CD4-positive, alpha-beta memory T cell (primary cell): ENCODE measurements at regions not wholly inside any gene's neighbourhood (a gene's known extent, or its start where the extent isn't known, plus 50 kb on each side); places are given as distances from the start of the nearest gene placed in this dataset.
A peak's percentile ranks its signal among the peaks of the same experiment; 100 is the strongest.

ENCODE experiments used
- CTCF ChIA-PET: fragments of 350-600 bp; sonication (Branson Sonifier 250); formaldehyde crosslinking; loops from one replicate; lab custom pipeline; 2021; ENCODE audit warnings: inconsistent platforms; ENCODE audit not compliant: partially characterized antibody; lab: Charles Lee
- POLR2A ChIA-PET: fragments of 350-600 bp; sonication (Branson Sonifier 250); formaldehyde crosslinking; loops from one replicate; lab custom pipeline; 2021; ENCODE audit not compliant: partially characterized antibody; lab: Charles Lee
- DNase-seq, 5 donors: peaks; one replicate each; pipeline versions ENCODE4 v3.0.0 to v3.0.0-alpha.2; 2020 to 2022; ENCODE audit warnings: mixed read lengths in 1 of 5
- H3K27ac ChIP-seq: one replicate; pipeline ENCODE4 v1.7.0; 2013; ENCODE audit warnings: low read depth, low read length
- H3K27me3 ChIP-seq: 2 replicates; pipeline ENCODE4 v1.7.0; 2013; ENCODE audit warnings: mild to moderate bottlenecking, low read length, moderate library complexity; ENCODE audit not compliant: insufficient read depth
- H3K36me3 ChIP-seq: 2 replicates; pipeline ENCODE4 v1.7.0; 2013; ENCODE audit warnings: mild to moderate bottlenecking, low read length, moderate library complexity; ENCODE audit not compliant: insufficient read depth
- H3K4me1 ChIP-seq: 2 replicates; pipeline ENCODE4 v1.7.0; 2013; ENCODE audit warnings: mild to moderate bottlenecking, low read length, moderate library complexity; ENCODE audit not compliant: insufficient read depth
- H3K4me3 ChIP-seq, 2 donors: one replicate each; pipeline ENCODE4 v1.7.0; 2013; ENCODE audit warnings: low read length in 2 of 2, mild to moderate bottlenecking in 1 of 2
- H3K9me3 ChIP-seq, 2 donors: one replicate each; pipeline ENCODE4 v1.7.0; 2013; ENCODE audit warnings: low read length in 2 of 2, control low read depth in 1 of 2; ENCODE audit not compliant: control insufficient read depth in 1 of 2
- H3K27ac Mint-ChIP-seq, 7 donors: one replicate each; pipeline ENCODE4 v1.8.0; 2020 to 2021; ENCODE audit warnings: mixed read lengths in 7 of 7, mild to moderate bottlenecking in 6 of 7, inconsistent platforms in 3 of 7, moderate library complexity in 3 of 7
- H3K27me3 Mint-ChIP-seq, 2 donors: one replicate each; pipeline ENCODE4 v1.8.0; 2020 to 2021; ENCODE audit warnings: mixed read lengths in 2 of 2
- H3K36me3 Mint-ChIP-seq, 2 donors: one replicate each; pipeline ENCODE4 v1.8.0; 2020 to 2021; ENCODE audit warnings: mixed read lengths in 2 of 2, inconsistent platforms in 1 of 2, mild to moderate bottlenecking in 1 of 2
- H3K4me1 Mint-ChIP-seq, 4 donors: one replicate each; pipeline ENCODE4 v1.8.0; 2020 to 2021; ENCODE audit warnings: mixed read lengths in 4 of 4, mild to moderate bottlenecking in 1 of 4
- H3K4me3 Mint-ChIP-seq, 8 donors: one replicate each; pipeline ENCODE4 v1.8.0; 2020 to 2021; ENCODE audit warnings: mixed read lengths in 8 of 8, mild to moderate bottlenecking in 7 of 8, moderate library complexity in 6 of 8, inconsistent platforms in 3 of 8
- H3K9me3 Mint-ChIP-seq, 8 donors: one replicate each; pipeline ENCODE4 v1.8.0; 2020 to 2021; ENCODE audit warnings: mixed read lengths in 8 of 8, mild to moderate bottlenecking in 5 of 8, inconsistent platforms in 3 of 8, moderate library complexity in 1 of 8
- intact Hi-C: fragments of 100-400 bp; cut with micrococcal nuclease; formaldehyde crosslinking; loops from one replicate; pipeline ENCODE4 v1.15.1; 2023

- H3K4me1 ChIP-seq, result no peaks in the 10 kb centered on the region
- Mint-ChIP-seq H3K4me3 (peak overlapping the region in 5 of 8 donors; percentile 11 to 41 (median 34)), H3K27me3 (peaks cover 5 to 15% of the 10 kb centered on the region in 2 donors), H3K36me3 (peaks cover 2 to 8% of the 10 kb centered on the region in 2 donors), H3K4me1 (peaks cover 0 to 3% (median 0%) of the 10 kb centered on the region in 4 donors), H3K9me3 (peaks cover 2 to 43% (median 28%) of the 10 kb centered on the region in 8 donors), H3K27ac (no peak overlapping the region)
- DNase-seq, result peak in 1 of 5 donors; percentile 35
- H3K27me3 ChIP-seq, result no peaks in the 10 kb centered on the region
- CTCF ChIA-PET, result no interaction called here
- H3K4me3 ChIP-seq, result no peak overlapping the region
- no peaks in the 10 kb centered on the region for H3K9me3 ChIP-seq
- no peaks in the 10 kb centered on the region for H3K36me3 ChIP-seq
- POLR2A ChIA-PET, result no interaction called here
- intact Hi-C loops, result no loop called here
- no peak overlapping the region for H3K27ac ChIP-seq
Measured at GRCh38 chr7:57867884-57868701, 418.1 kb downstream of the ZNF716 start.

- ChIA-PET CTCF (no interaction called here), POLR2A (no interaction called here)
- H3K4me3 Mint-ChIP-seq, result no peak overlapping the region
- no peak overlapping the region for H3K27ac Mint-ChIP-seq
- H3K27ac ChIP-seq, result no peak overlapping the region
- no peaks in the 10 kb centered on the region for H3K9me3 ChIP-seq
- no peaks in the 10 kb centered on the region for H3K36me3 ChIP-seq
- H3K27me3 Mint-ChIP-seq, result peaks cover 3 to 15% of the 10 kb centered on the region in 2 donors
- no peak overlapping the region for H3K4me3 ChIP-seq
- peaks cover 2 to 8% of the 10 kb centered on the region in 2 donors for H3K36me3 Mint-ChIP-seq
- peaks cover 2 to 41% (median 26%) of the 10 kb centered on the region in 8 donors for H3K9me3 Mint-ChIP-seq
- no peak for DNase-seq
- intact Hi-C loops, result no loop called here
- no peaks in the 10 kb centered on the region for H3K4me1 ChIP-seq
- peaks cover 0 to 3% (median 0%) of the 10 kb centered on the region in 4 donors for H3K4me1 Mint-ChIP-seq
- no peaks in the 10 kb centered on the region for H3K27me3 ChIP-seq
Measured at GRCh38 chr7:57868771-57869483, 418.9 kb downstream of the ZNF716 start.
